ENCODE measurements at regions not wholly inside any gene's neighbourhood (a gene's known extent, or its start where the extent isn't known, plus 50 kb on each side); places are given as distances from the start of the nearest gene placed in this dataset.
"Not testable (repeated sequence)": the region's sequence is repeated elsewhere in the genome, so short reads cannot be mapped to it uniquely, and the experiment has no call there.

DNA sequence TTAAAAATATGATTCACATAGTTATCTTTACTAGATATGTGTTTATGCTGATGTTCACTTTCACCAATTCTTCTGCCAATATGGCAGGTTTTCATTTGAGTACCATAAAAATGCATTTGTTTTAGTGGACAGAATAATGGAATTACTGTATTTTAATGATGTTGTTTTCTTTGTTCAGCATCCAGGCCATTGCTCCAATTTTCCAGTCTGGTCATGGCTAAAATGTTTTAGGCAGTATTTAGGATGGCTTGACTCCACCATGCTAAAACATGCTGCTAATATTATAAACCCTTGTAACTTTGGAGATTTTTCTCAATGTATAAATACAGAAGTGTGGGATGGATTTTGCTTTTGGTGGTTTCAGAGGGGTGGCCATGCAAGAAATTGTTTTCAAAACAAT, 273.0 kb upstream of the RPS23 start:
- ATAC-seq = no peak
- no peak for DNase-seq

DNA sequence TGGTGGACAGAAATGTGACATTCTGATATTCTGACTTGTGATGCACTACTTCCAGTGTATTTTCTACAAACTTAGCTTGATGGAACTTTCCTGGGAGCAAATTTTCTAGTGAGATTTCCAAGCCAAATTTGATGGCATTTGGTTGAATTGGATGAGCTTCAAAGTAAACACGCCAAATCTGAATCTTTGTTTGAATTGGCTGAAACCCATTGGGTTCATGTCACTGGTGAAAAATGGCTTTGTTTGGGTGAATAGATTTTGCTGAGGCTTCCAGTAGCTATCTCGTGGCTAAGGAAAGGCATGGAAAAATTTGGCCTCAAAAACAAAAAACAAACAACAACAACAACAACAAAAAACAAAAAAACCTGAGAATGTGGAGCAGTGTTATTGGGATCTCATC, 271.1 kb upstream of the RPS23 start:
- ATAC-seq = no peak
- no peak for DNase-seq

DNA sequence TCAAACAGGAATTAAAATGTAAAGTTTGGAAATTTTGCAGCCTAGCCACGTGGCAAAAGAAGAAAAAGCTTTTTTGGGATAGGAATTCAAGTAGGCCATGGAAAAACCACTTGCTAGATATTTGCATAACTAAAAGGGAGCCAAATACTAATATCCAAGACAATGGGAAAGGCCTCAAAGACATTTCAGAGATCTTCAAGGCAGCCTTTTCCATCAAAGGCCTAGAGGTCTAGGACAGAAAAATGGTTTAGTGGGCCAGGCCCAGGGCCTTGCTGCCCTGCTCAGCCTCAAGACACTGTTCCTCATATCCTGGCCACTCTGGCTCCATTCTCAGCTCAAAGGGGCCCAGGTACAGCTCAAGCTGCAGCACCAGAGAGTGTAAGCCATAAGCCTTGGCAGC, 265.9 kb upstream of the RPS23 start:
- no peak for ATAC-seq
- no peak for DNase-seq

DNA sequence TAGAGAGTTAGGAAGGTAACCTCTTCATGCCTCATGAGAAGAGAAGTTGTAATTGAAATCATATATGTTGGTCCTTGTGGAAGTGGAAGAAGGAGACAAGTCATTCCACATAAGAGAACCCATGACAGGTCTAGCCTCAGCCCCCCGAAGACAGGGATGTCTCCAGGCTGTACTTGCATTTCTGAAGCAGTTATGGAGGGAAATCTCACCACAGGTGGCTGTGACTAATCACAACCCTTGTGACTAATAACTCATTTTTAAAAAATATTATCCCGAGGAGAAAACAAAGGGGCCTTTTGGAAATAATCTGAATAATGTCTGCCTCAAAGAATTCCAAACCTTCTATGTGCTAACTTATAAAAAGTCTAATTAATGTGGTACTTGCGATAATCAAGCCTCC, 262.1 kb upstream of the RPS23 start:
- no peak for ATAC-seq
- DNase-seq = no peak

DNA sequence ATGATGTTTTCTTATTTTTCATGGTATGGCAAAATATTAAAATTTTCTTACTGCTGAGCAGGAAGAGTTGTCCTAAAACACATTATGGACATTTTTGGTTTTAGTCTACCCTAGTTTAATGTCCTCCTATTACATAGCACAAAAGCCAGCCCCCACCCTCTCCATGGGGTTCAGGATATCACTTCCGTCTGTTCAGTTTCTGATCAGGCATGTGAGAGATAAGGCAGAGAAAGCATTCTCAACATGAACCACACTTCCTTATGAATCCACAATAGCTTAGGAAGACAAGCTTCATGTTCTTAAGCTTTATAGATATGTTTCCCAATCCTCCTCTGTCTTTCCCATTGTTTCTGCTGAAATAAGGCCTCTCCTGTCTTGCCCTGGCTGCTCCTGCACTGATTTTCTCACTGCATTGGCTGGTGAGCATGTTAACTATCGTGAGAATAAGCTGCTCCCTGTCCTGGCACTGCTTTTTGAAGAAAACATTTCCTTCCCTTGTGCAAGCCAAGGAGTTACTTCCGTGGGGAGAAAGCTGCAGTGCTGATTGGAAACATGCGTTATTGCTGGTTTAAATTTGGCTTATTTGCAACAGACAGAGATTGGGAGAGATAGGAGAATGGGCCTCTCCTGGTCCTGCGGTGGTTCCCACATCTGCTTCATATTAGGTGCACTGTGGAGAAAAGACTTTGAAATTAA, 260.3 kb upstream of the RPS23 start:
- no peak for DNase-seq

DNA sequence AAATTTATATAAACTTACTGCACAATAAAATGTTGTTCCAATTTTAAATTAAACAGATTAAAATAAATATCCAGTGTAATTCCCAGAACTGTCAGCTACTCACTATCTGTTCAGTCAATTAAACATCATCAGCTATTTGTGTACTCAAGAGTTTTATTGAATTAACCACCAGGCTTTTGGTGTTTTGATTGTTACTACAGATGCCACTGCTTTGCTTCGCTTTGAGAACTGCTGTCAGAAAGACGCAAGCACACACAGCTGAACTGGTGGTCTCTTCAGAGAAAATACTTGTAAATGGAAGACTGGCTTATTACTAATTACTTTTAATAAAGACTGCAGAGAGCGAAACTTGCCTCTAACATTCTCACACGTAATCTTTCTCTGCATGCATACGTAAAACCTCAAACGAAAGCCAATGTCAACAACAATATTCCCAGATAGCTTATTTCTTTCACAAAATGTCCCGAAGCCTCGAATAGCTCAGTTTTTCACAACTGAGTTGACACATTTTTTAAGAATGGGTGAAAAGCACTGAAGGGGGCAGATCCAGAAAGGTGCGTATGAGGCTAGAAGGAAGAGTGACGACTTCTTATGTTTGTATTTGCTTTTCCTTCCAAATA, 259.6 kb upstream of the RPS23 start:
- DNase-seq = no peak
- no peak for ATAC-seq

More for the DNA sequence above, 260.3 kb upstream of the RPS23 start:
- no peak for ATAC-seq

DNA sequence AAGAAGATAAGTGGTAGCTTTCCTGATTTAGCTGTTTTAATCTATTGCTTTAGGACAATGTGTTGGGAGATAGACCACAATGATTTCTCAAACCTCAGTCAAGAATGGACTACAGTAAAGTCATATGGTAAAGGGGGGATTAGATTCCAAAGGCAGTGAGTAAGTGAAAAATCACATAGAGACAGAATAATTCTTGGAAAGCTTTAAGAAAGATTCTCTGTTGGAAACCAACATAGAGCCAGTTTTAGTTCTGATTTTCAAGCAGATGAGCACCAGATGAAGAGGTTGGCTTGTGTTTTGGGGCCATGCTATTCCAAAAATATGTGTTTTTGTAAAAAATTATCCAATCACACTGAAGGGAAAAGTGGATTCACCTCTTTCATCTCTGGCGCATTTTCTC, 256.8 kb upstream of the RPS23 start:
- no peak for ATAC-seq
- no peak for DNase-seq

DNA sequence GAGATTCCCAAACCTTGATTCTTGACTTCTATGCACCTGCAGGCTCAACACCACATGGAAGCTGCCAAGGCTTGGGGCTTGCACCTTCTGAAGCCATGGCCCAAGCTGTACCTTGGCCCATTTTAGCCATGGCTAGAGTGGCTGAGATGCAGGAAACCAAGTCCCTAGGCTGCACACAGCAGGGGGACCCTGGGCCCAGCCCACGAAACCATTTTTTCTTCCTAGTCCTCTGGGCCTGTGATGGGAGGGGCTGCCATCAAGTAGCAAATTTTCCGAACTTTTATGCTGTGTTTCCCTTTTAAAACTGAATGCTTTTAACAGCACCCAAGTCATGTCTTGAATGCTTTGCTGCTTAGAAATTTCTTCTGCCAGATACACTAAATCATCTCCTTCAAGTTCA, 253.9 kb upstream of the RPS23 start:
- DNase-seq, ATAC-seq: not testable (repeated sequence)

DNA sequence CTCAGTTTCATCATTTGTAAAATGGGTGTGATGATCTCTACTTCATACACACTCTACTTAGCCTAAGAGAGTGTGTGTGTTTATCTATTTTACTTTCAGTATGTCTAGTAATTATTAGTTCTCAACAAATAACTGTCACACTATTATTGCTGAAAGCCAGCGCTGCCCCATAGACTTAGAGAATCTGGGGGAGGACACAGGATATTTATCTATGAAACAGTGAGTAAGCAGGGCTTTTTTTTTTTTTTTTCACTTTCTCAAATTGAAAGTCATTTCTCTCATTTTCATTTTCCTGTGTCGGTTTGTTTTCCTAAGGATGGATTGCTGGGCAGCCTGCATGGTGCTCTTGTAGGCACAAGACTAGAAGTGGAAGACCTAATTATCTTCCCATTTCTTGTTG, 248.4 kb upstream of the RPS23 start:
- ATAC-seq (no peak), DNase-seq (no peak)

DNA sequence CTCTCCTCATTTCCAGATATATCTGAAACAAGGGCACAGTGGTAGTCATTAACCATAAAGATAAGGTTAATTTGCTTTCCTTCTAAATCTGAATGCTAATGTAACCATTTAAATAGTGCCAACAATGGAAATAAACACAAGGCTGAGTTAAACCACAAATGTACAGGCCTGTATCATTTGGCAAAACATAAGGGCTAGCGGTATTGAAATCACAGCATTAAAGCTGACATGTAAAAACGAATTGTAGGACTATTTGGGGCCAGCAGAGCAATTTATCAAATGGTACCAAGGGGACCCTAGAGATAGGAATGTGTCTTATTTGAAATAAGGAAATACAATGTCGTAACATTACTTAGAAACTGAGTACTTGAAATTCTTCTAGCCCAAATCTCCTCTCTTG, 247.5 kb upstream of the RPS23 start:
- DNase-seq (no peak), ATAC-seq (no peak)

DNA sequence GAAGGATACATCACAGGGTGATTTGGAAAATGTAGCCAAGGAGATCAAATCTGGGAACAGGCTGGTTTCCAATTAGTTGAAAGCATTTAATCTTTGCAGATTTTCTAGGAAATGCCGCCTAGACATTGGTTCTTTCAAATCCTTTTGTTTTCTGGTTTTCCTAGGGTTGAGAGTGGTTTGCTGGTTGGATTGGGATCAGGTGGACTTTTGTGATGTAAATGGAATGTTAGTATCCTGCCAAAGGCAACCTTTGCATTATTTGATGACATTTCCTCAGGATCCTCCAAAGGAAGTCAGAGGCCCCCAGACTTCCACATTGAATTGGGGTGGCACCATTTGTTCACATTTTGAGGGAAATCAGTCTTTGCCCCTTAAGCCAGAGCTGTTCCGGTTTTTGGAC, 245.5 kb upstream of the RPS23 start:
- no peak for ATAC-seq
- no peak for DNase-seq

DNA sequence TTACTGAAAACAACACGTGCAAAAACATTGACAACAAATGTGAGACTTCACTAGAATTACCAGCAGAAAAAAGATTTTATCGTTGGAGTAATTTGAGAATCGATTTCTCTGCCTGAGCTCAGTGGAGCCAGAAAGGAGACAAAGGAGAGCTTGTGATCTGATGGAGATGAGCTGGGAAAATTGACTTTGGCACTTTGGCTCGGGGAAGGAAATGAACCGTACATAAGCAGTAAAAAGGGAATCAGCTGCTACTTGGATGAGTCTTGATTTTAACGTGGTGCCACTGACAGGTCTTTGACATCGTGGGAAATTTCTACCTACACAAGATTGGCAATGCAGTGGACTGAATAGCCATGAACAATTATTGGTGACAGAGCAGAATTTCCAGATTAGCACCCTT, 244.7 kb upstream of the RPS23 start:
- no peak for ATAC-seq

DNA sequence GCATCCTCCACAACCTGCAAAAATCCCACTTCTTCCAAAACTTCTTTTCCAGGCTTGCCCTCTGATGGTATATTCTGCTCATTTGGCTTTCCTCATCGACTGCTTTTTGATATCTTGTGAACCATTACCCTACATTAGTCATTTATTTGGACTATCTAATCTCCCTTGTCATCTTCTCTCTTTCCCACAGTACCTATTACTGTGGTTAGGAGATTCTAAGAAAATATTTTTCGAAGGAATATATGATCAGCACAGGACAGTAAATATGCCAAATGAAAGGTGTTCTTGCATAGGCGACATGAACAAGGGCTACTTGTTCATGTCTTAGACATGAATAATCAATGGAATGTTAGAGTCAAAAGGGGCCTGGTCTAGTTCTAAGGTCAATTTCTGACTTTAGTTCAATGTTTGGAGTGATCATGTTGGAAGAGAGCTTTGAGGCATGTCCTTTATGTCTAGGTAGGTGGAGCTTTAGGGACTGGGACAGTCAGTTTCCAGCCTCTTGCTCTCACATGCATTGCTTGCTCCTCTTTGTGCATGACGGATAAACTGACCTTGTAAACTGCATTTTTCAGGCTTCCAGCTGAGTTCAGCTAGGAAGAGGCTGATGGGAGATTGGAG, 243.4 kb upstream of the RPS23 start:
- DNase-seq (no peak), ATAC-seq (no peak)

More for the DNA sequence above, 244.7 kb upstream of the RPS23 start:
- no peak for DNase-seq

DNA sequence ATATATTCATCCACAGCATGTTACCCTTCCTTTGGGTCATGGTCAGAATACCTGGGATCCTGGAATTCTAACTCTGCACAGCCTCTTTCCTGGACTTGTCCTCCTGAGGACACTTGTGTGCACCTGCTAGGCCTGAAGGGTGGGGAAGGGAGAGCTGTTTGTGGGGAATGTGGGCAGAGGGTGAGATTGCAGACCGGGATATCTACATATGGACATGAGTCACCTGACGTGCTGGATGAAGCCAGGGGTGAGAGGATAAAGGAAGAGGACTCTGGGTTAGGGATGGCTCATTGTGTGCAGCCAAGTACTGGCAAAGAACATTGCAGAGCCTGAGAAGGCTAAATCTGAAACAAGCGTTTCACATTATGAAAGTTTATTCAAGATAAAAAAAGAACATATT, 241.4 kb upstream of the RPS23 start:
- ATAC-seq (no peak), DNase-seq (no peak)

DNA sequence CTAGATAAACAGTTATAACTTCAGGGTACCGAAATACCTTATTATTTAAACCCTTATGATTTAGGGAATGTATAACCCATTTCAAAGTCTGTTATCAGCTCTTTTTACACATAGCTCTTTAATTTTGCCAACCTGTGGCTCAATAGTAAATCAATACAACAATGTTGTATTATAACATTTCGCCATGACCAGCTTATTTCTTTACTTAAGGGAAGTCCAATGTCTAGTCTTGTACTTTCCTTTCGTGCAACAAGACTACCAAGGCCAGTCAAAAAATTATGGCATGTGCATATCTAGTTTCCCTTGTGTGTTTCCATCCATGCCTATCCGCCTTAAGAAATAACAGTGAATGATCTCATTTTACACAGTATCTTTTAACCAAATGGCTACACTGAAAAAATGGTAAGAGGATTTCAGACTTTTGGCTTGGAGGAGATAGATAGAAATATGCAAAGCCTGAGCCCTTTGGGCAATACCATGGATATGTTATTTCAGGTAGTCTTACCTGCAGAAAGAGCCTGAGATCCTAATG, 239.5 kb upstream of the RPS23 start:
- ATAC-seq (no peak), DNase-seq (no peak)

DNA sequence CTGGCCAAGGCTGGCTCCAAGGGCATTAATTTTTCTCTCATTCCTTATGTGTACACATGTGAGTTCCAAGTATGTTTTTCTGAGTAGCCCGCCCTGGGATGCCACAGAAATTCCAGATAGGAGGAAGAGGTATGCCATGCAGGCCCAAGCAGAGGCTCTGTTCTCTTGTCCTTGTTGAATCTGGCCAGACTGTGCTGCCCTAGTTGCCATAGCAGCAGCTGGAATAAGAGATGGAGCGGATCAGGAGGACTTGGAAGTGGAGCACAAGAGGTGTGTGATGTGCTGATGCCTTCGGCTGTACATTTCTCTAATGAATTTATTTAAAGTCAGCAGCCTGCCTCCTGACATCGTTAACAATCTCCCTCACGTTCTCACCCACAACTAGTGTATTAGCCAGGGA, 235.6 kb upstream of the RPS23 start:
- DNase-seq (no peak), ATAC-seq (no peak)

DNA sequence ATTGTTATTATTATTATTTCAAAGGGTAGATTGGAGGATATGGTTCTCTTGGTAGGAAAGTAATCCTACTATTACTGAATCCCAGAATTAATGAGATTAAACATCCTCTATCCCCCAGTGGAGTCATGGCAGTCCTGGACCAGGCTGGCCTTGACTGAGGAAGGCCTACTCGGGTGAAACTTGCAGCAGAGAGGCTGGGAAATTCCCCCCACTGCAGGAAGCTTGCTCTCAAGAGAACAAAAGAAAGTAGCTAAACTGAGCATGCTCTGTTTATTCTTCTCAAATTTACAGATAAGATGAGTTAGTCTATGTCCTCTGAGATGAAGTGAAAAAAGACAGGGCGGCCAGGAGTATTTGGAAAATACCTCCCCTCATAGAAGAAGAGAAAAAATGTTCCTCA, 233.9 kb upstream of the RPS23 start:
- DNase-seq (peak; percentile 10), ATAC-seq (no peak)

DNA sequence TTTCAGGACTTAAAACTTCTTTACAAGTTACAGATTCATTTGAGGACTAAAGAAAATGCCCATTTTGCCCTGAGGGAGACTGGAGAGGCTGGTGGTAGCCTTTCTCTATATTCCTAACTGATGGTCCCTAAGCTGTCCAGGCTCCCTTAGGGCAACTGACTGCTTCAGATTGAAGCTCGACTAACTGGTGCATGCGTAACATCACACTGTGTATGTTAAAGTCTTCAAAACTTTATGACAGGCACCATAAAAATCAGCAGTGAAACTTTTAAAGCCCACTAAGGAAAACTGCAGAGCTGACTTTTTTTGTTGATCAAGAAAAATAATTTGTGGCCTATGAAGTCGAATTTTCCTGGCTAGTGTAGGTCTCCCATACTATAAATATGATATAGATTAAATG, 233.0 kb upstream of the RPS23 start:
- ATAC-seq = no peak
- DNase-seq = no peak

DNA sequence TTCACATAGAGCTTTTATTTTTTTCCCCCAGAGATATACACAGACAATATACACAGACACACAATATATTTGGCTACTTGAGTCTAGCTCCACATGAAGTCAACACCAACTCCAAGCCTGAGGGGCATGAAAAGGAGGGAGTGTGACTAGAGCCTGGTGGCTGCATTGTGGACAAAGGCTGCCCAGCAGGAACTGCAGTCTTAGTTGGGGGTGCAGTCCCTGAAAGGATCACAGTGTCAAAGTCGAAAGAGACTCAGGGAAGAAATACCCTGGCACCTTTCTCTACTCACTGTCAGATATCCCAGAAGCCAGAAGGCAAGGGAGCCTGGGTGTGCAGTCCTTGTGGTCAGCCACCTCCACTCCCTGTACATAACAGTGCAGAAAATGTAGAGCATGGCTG, 231.6 kb upstream of the RPS23 start:
- DNase-seq (no peak), ATAC-seq (no peak)

DNA sequence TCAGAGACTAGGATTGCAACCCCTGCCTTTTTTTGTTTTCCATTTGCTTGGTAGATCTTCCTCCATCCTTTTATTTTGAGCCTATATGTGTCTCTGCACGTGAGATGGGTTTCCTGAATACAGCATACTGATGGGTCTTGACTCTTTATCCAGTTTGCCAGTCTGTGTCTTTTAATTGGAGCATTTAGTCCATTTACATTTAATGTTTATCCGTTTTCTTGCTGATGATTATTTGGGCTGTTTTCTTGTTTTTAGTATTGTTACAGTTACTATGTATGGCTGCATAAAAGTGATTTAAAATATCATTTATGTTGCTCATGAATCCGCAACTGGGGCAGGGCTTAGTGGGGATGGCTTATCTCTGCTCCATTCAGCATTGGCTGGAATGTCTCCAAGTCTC, 228.2 kb upstream of the RPS23 start:
- DNase-seq, ATAC-seq: not testable (repeated sequence)

DNA sequence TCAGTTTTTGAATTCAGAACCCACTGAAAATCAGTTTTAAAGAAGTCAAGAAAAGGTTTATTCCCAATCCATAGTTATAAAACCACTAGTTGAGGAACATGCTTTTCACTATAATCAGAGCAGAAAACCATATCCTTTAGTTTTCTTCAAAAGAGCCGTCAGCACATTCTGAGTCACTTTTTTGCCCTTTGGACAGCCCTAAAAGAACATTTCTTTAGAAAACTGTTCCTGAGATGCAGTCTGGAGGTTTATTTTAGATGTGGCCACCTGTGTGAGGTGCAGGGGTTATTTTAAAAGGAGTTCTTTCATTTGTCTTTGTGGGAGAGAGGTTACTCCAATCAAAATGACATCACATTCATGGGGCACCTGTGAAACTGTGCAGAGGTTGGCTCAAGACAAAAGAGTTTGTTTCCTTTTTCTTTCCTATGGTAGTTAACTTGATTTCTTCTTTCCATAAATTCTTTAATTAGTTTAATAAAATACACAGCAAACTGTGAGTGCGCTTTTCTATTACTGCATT, 221.6 kb upstream of the RPS23 start:
- DNase-seq (no peak), ATAC-seq (no peak)

DNA sequence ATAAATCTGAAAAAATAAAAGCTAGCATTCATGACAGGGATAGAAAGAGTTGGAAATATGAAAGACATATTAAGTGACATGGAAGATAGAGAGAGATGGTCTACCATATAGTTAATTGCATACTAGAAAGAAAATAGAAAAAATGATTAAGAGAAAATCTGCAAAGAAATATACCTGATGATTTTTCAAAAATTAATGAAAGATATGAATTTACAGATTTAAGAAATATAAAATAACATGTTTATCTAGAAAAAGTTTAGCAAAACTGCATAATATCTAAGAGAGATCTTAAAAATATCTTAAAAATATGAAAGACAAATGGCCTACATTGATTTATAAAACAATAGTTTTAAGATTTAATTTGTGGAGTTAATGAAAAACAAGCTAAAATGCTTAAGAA, 219.1 kb upstream of the RPS23 start:
- ATAC-seq = no peak
- DNase-seq = no peak

DNA sequence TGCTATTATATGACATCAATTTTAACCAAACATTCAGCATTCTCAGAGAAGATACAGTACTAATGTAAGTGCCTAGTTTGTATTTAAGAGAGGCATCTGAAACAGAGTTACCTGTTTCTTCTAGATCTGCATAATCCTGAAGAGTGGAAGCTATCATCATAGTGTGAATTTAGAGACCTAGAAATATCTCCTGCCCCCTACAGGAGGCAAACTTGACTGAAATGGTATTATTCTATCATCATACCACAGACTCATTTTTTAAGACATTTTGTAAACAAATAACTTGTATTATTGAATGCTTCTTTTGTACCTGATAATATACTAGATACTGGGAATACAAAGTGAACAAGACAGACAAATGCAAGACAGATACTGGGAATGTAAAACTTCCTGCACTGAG, 216.8 kb upstream of the RPS23 start:
- DNase-seq (no peak), ATAC-seq (no peak)
